GM19023 (cell line): ENCODE measurements at regions not wholly inside any gene's neighbourhood (a gene's known extent, or its start where the extent isn't known, plus 50 kb on each side); places are given as distances from the start of the nearest gene placed in this dataset.
A peak's percentile ranks its signal among the peaks of the same experiment; 100 is the strongest.

ENCODE experiments used
- ATAC-seq: cut with Tn5 transposase; IDR thresholded peaks from one replicate; pipeline ENCODE4 v1.9.1; 2021; ENCODE audit warnings: mild to moderate bottlenecking, moderate library complexity; ENCODE audit not compliant: unreplicated experiment

GRCh38 chr10:117635826-117636225 is 93.3 kb downstream of the EMX2 start:
- no peak for ATAC-seq

- ATAC-seq = no peak
These were observed 95.7 kb downstream of the EMX2 start for GRCh38 chr10:117638200-117638599.

- ATAC-seq = no peak
These were observed 96.2 kb downstream of the EMX2 start for GRCh38 chr10:117638664-117639200.

- no peak for ATAC-seq
These were observed 97.9 kb downstream of the EMX2 start for GRCh38 chr10:117640406-117640805.

- ATAC-seq = no peak
These were observed 104.2 kb downstream of the EMX2 start for GRCh38 chr10:117646718-117647117.

GRCh38 chr10:117647306-117647705 is 104.8 kb downstream of the EMX2 start:
- ATAC-seq = no peak

- no peak for ATAC-seq
These were observed 108.6 kb downstream of the EMX2 start for GRCh38 chr10:117651121-117651520.

- peak; percentile 16 for ATAC-seq
These were observed 110.0 kb downstream of the EMX2 start for GRCh38 chr10:117652228-117653169.

- ATAC-seq = peak; percentile 91
These were observed 110.6 kb downstream of the EMX2 start for GRCh38 chr10:117653170-117653515.

- no peak for ATAC-seq
These were observed 111.6 kb downstream of the EMX2 start for GRCh38 chr10:117654105-117654504.

GRCh38 chr10:117656385-117657367 is 114.1 kb downstream of the EMX2 start:
- peak; percentile 77 for ATAC-seq

- no peak for ATAC-seq
These were observed 118.8 kb downstream of the EMX2 start for GRCh38 chr10:117661316-117661715.

GRCh38 chr10:117662126-117662525 is 119.6 kb downstream of the EMX2 start:
- ATAC-seq = no peak

GRCh38 chr10:117662751-117663540 is 120.4 kb downstream of the EMX2 start:
- no peak for ATAC-seq

GRCh38 chr10:117663750-117664149 is 121.2 kb downstream of the EMX2 start:
- ATAC-seq = peak; percentile 99

- no peak for ATAC-seq
These were observed 121.7 kb downstream of the EMX2 start for GRCh38 chr10:117664288-117664687.

GRCh38 chr10:117666166-117666565 is 123.6 kb downstream of the EMX2 start:
- no peak for ATAC-seq

GRCh38 chr10:117666965-117667364 is 124.4 kb downstream of the EMX2 start:
- ATAC-seq = no peak

- ATAC-seq = no peak
These were observed 125.3 kb downstream of the EMX2 start for GRCh38 chr10:117667831-117668230.

GRCh38 chr10:117668327-117669008 is 125.9 kb downstream of the EMX2 start:
- ATAC-seq = no peak
